OCI-LY7 (cell line): ENCODE measurements at regions not wholly inside any gene's neighbourhood (a gene's known extent, or its start where the extent isn't known, plus 50 kb on each side); places are given as distances from the start of the nearest gene placed in this dataset. TPM values are rescaled to one million over a fixed set of nuclear protein-coding genes. Genes with fewer than 3 reads are reported as not detected.

Source experiments
- BruUV-seq: library from RNA; stranded (reverse); fragments of 400-500 nt; replicated peaks from 2 replicates; lab custom pipeline; 2021; lab: Mats Ljungman, UMichigan
- CTCF ChIA-PET: fragments of 300-600 bp; sonication (Branson Sonifier 250); formaldehyde crosslinking; loops from one replicate; lab custom pipeline; 2022; ENCODE audit warnings: antibody characterized with exemption; ENCODE audit not compliant: unreplicated experiment; lab: Charles Lee
- POLR2A ChIA-PET: fragments of 300-600 bp; sonication (Branson Sonifier 250); formaldehyde crosslinking; loops from one replicate; lab custom pipeline; 2022; ENCODE audit warnings: antibody characterized with exemption; lab: Charles Lee
- DNase-seq: peaks from one replicate; pipeline ENCODE4 v3.0.0-alpha.2; 2015; ENCODE audit warnings: low spot score
- H2AFZ ChIP-seq: fragments of 200-600 bp; sonication (generic), shearing (Covaris generic); 2 replicates; pipeline ENCODE4 v1.6.1; 2014; ENCODE audit warnings: mild to moderate bottlenecking, antibody characterized with exemption, low read length, moderate library complexity
- H3K27ac ChIP-seq: fragments of 200-600 bp; sonication (generic); 2 replicates; pipeline ENCODE4 v1.5.1; 2014; ENCODE audit warnings: mixed run types, low read depth, mild to moderate bottlenecking, moderate library complexity, low read length, inconsistent platforms; ENCODE audit not compliant: poor library complexity, severe bottlenecking
- H3K36me3 ChIP-seq: fragments of 200-600 bp; sonication (generic); 2 replicates; pipeline ENCODE4 v1.6.1; 2014; ENCODE audit warnings: mild to moderate bottlenecking, antibody characterized with exemption, low read length, moderate library complexity, mixed read lengths; ENCODE audit not compliant: insufficient read depth
- H3K4me1 ChIP-seq: fragments of 200-600 bp; sonication (generic); 2 replicates; pipeline ENCODE4 v1.5.1; 2014; ENCODE audit warnings: mild to moderate bottlenecking, low read length; ENCODE audit not compliant: insufficient read depth, poor library complexity, severe bottlenecking
- H3K4me2 ChIP-seq: fragments of 200-600 bp; sonication (generic); 2 replicates; pipeline ENCODE4 v1.6.1; 2014; ENCODE audit warnings: mild to moderate bottlenecking, low read length
- H3K4me3 ChIP-seq: fragments of 200-600 bp; sonication (generic); 2 replicates; pipeline ENCODE4 v1.5.1; 2014; ENCODE audit warnings: mild to moderate bottlenecking, low read depth, low read length; ENCODE audit not compliant: poor library complexity, severe bottlenecking
- H3K79me2 ChIP-seq: fragments of 200-600 bp; sonication (generic); 2 replicates; pipeline ENCODE4 v1.6.1; 2016; ENCODE audit warnings: low read depth, mild to moderate bottlenecking, low read length, moderate library complexity, mixed read lengths; ENCODE audit not compliant: insufficient read depth
- H3K9me2 ChIP-seq: fragments of 200-600 bp; sonication (generic); 2 replicates; pipeline ENCODE4 v1.6.1; 2016; ENCODE audit warnings: mild to moderate bottlenecking, low read length, mixed read lengths; ENCODE audit not compliant: insufficient read depth
- H3K9me3 ChIP-seq: fragments of 200-600 bp; sonication (generic); 2 replicates; pipeline ENCODE4 v1.6.1; 2014; ENCODE audit warnings: mild to moderate bottlenecking, mixed run types, low read length, mixed read lengths
- H4K20me1 ChIP-seq: fragments of 200-600 bp; sonication (generic); 2 replicates; pipeline ENCODE4 v1.6.1; 2014; ENCODE audit warnings: mild to moderate bottlenecking, antibody characterized with exemption, low read length, moderate library complexity, mixed read lengths; ENCODE audit not compliant: insufficient read depth
- EZH2phosphoT487 ChIP-seq: fragments of 200-600 bp; sonication (generic); IDR thresholded peaks from 2 replicates; pipeline ENCODE4 v1.6.1; 2018; ENCODE audit warnings: low read depth, borderline replicate concordance, mild to moderate bottlenecking, mixed run types, antibody characterized with exemption, low read length, moderate library complexity, mixed read lengths
- intact Hi-C: fragments of 100-400 bp; cut with micrococcal nuclease; formaldehyde crosslinking; loops from one replicate; pipeline ENCODE4 v1.10.0; 2022; ENCODE audit not compliant: unreplicated experiment
- small RNA-seq: library from RNA; depleted of rRNA; stranded (forward); fragments of <200 nt; gene quantifications from one replicate; pipeline ENCODE3, GENCODE V24; 2014
- TF ChIP-seq, protein P1 (sequence below): fragments of 200-600 bp; sonication (generic); conservative IDR thresholded peaks from 2 replicates; pipeline ENCODE4 v1.5.1; 2014; ENCODE audit warnings: mild to moderate bottlenecking, antibody characterized with exemption, low read length, moderate library complexity, mixed read lengths

DNA sequence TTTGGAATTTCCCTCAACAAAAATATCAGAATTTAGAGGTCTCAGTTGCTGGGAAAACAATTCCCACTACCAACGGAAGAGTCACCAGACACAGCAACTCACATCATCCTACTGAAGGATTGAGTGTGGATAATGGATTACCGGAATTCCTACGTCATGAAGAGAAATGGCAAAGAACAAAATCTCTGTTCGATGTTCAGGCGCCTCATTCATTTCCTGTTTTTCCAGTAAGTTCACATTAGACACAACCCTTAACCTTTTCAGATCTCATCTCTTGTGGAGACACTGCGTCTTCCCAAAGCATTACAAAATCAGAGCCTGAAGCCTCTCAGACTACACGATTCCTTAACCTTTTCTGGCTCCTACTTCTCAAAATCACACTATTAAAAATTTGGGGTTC, 58.5 kb upstream of the CPEB2 start:
- H4K20me1 ChIP-seq = no peaks in the 10 kb centered on the region
- H2AFZ ChIP-seq = no peak overlapping the region
- H3K36me3 ChIP-seq = no peaks in the 10 kb centered on the region
- H3K27ac ChIP-seq = no peak overlapping the region
- DNase-seq = no peak
- intact Hi-C loops = no loop called here
- no peaks in the 10 kb centered on the region for H3K9me2 ChIP-seq
- H3K4me2 ChIP-seq = no peak overlapping the region
- no TSS peak for BruUV-seq
- POLR2A ChIA-PET = no interaction called here
- TF ChIP-seq, protein P1, sequence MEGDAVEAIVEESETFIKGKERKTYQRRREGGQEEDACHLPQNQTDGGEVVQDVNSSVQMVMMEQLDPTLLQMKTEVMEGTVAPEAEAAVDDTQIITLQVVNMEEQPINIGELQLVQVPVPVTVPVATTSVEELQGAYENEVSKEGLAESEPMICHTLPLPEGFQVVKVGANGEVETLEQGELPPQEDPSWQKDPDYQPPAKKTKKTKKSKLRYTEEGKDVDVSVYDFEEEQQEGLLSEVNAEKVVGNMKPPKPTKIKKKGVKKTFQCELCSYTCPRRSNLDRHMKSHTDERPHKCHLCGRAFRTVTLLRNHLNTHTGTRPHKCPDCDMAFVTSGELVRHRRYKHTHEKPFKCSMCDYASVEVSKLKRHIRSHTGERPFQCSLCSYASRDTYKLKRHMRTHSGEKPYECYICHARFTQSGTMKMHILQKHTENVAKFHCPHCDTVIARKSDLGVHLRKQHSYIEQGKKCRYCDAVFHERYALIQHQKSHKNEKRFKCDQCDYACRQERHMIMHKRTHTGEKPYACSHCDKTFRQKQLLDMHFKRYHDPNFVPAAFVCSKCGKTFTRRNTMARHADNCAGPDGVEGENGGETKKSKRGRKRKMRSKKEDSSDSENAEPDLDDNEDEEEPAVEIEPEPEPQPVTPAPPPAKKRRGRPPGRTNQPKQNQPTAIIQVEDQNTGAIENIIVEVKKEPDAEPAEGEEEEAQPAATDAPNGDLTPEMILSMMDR = no peak
- TF ChIP-seq EZH2phosphoT487 = no peak
- no peaks in the 10 kb centered on the region for H3K9me3 ChIP-seq
- CTCF ChIA-PET = no interaction called here
- H3K4me3 ChIP-seq = no peak overlapping the region
- no peaks in the 10 kb centered on the region for H3K4me1 ChIP-seq
- H3K79me2 ChIP-seq = no peaks in the 10 kb centered on the region

DNA sequence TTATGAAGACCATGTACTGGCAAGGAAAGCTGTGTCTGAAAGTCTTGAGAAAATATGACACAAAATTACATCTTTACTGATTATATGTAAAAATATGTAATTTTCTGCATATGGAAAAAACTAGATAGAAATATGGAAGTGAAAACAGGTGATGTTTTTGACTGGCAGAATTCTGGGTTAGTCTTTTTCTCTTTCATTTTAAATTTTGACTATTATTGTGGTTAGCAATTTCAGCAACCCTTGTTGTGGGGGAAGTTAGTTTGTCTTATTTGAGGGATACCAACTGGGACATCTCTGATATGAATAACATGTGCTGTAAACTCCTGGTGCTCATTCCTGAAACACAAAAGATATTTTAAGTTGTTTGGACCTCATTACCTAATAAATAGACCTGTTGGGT, 49.9 kb upstream of the CPEB2 start:
- intact Hi-C loops = no loop called here
- CTCF ChIA-PET = no interaction called here
- Histone ChIP-seq H3K4me3 (no peak overlapping the region), H3K9me2 (no peaks in the 10 kb centered on the region), H3K9me3 (no peaks in the 10 kb centered on the region), H3K27ac (no peak overlapping the region), H3K4me2 (no peak overlapping the region), H4K20me1 (no peaks in the 10 kb centered on the region), H3K79me2 (no peaks in the 10 kb centered on the region), H3K4me1 (no peaks in the 10 kb centered on the region), H2AFZ (no peak overlapping the region), H3K36me3 (no peaks in the 10 kb centered on the region)
- TF ChIP-seq, protein P1 = no peak
- TF ChIP-seq EZH2phosphoT487 = no peak
- no peak for DNase-seq
- POLR2A ChIA-PET = no interaction called here
- BruUV-seq = no TSS peak

Small RNAs in the stretch of these regions (small RNA-seq; reads per million reads assigned to genes)
- gene RF00092 = not detected
